Pancreas (tissue), 10 donors: ENCODE measurements at regions not wholly inside any gene's neighbourhood (a gene's known extent, or its start where the extent isn't known, plus 50 kb on each side); places are given as distances from the start of the nearest gene placed in this dataset.
A peak's percentile ranks its signal among the peaks of the same experiment; 100 is the strongest.

Experiments
- ATAC-seq, 4 donors: fragments of 200-7000 bp; cut with Tn5 transposase; one replicate each; pipeline versions ENCODE4 v1.8.0 to v1.9.1; 2020; ENCODE audit warnings: mild to moderate bottlenecking in 4 of 4, moderate library complexity in 4 of 4
- DNase-seq, 6 donors: peaks; one replicate each; pipeline ENCODE4 v3.0.0-alpha.2; 2020
- FAIRE-seq: peaks from 2 replicates; lab custom pipeline; 2012; peaks lifted over from hg19 to GRCh38; lab: Jason Lieb, UNC
- H3K27ac ChIP-seq, 4 donors: fragments of 200-600 bp; sonication (generic); 1 replicate in 3 of 4; 2 replicates in 1 of 4; pipeline versions ENCODE4 v1.5.0 to v1.8.0; 2020
- H3K27me3 ChIP-seq, 4 donors: fragments of 200-600 bp; one replicate each; pipeline ENCODE4 v1.8.0; 2021
- H3K36me3 ChIP-seq, 3 donors: fragments of 200-600 bp; sonication (generic) in 1 of 3; one replicate each; pipeline versions ENCODE4 v1.5.0 to v1.8.0; 2020 to 2021
- H3K4me1 ChIP-seq, 3 donors: fragments of 200-600 bp; one replicate each; pipeline ENCODE4 v1.8.0; 2021
- H3K4me3 ChIP-seq, 4 donors: fragments of 200-600 bp; sonication (generic) in 2 of 4; one replicate each; pipeline versions ENCODE4 v1.5.0 to v1.8.0; 2020 to 2021
- H3K9me3 ChIP-seq, 4 donors: fragments of 200-600 bp; one replicate each; pipeline ENCODE4 v1.8.0; 2021
- WGBS, 2 donors: extraction: QIAGEN DNeasy Blood & Tissue Kit; methylation state at CpG; one replicate each; pipeline ENCODE4 v1.1.7; 2013; 5-methylcytosine and 5-hydroxymethylcytosine counted together
- intact Hi-C, 3 donors: fragments of 100-400 bp; cut with DNase I; formaldehyde crosslinking; loops; one replicate each; pipeline versions ENCODE4 v1.11.1 to v1.14.2; 2022
- TF ChIP-seq, protein P1 (sequence below), 4 donors: fragments of 200-600 bp; sonication (generic) in 3 of 4; IDR thresholded peaks; one replicate each; pipeline versions ENCODE4 v1.5.0 to v1.8.0; 2021; ENCODE audit warnings: antibody characterized with exemption in 4 of 4
- donor health status: healthy with polysubstance abuse.
- donor health status: DM: no; HTN: no; CAD: no; lungs with moderate emphysema.
- donor health status: DM: no; HTN: no; CAD: no.
- donor health status: control.
- donor health status: control.
- donor health status: Bipolar disorder and iron deficiency.
- donor health status: DM: yes; HTN: yes; CAD: no.
- donor health status: DM: no; HTN: no; CAD: no.
- donor health status: DM: no; HTN: no; CAD: no.
- donor health status: DM: yes; HTN: yes; CAD: no.

DNA sequence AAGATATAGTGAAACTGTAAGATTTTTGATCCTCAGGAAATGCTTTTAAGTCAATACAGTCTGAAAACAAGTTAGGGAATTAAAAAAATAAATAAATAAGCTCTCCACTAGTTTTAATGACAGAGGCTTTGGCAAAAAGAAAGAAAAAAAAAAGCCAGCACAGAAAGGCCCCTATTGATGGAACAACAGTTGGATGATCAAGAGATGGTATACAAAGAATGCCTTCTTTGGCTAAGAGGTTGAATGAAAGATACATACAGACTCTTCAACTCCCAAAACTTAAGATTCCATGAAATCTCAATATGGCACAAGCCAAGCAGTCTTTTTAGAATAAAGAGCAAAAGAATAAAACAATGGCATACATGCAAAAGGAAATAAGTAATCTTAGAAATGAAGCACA lies 64.0 kb upstream of the GALNT5 start:
- FAIRE-seq = no peak
- Histone ChIP-seq H3K9me3 (no peaks in the 10 kb centered on the region), H3K36me3 (no peaks in the 10 kb centered on the region), H3K27me3 (peaks cover 0 to 7% (median 2%) of the 10 kb centered on the region in 4 donors), H3K4me1 (no peaks in the 10 kb centered on the region), H3K4me3 (no peak overlapping the region), H3K27ac (no peak overlapping the region)
- DNase-seq = no peak
- ATAC-seq = no peak
- intact Hi-C loops = no loop called here
- TF ChIP-seq, protein P1, sequence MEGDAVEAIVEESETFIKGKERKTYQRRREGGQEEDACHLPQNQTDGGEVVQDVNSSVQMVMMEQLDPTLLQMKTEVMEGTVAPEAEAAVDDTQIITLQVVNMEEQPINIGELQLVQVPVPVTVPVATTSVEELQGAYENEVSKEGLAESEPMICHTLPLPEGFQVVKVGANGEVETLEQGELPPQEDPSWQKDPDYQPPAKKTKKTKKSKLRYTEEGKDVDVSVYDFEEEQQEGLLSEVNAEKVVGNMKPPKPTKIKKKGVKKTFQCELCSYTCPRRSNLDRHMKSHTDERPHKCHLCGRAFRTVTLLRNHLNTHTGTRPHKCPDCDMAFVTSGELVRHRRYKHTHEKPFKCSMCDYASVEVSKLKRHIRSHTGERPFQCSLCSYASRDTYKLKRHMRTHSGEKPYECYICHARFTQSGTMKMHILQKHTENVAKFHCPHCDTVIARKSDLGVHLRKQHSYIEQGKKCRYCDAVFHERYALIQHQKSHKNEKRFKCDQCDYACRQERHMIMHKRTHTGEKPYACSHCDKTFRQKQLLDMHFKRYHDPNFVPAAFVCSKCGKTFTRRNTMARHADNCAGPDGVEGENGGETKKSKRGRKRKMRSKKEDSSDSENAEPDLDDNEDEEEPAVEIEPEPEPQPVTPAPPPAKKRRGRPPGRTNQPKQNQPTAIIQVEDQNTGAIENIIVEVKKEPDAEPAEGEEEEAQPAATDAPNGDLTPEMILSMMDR (IDR thresholded peaks at IDR 0.05) = no peak

DNA sequence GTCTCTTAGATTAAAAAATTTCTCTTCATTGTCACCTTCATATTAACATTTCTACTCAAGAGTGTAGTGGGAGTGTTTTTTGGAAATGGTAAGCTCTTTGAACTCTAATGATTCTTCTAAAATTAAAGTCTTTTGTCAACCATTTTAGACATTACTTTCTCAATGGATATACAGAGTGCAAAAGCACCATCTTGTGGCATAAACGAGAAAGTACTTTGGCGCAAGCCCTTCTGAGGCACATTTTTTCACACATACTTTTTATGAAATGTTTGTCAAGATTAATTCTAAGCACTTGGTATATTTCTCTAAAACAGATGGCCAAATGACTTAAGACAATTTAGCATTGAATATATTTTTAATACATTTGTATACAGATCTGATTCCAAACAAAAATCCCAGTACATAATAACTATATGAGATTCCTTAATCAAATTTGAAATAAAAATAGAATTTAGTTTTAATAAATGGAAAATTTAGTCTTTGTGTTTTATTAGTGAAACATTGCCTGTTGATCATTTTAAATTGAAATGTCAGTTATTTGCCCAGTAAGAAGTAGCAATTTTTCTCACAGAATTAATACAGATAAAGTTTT lies 63.3 kb upstream of the GALNT5 start:
- no peaks in the 10 kb centered on the region for H3K9me3 ChIP-seq
- 1 to 2% methylated on average over 2 of the region's 2 CpGs for WGBS, 2 donors
- peak; percentile 96 for FAIRE-seq

DNA sequence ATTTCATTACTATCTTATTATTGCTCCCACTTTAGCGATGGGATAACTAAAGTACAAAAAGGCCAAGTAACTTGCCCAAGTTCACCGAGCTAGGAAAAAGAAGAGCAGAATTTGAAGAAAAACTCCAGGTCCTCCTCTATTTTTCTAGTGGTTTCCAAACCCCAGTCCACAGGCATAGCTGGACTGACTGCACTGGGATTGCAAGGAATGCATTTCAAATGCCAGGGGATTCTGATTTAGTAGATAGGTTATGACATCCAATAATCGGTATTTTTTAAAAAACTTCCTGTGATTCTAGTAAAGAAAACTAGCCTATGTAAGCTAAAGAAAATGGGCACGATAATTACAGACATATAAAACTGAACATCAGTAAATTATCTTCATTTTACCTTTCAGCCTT lies 62.7 kb upstream of the GALNT5 start:
- H3K9me3 ChIP-seq = no peaks in the 10 kb centered on the region
- H3K4me1 ChIP-seq = no peaks in the 10 kb centered on the region
- no peak overlapping the region for H3K27ac ChIP-seq
- FAIRE-seq = no peak
- 51 to 64% methylated on average over 4 of the region's 4 CpGs for WGBS, 2 donors
- H3K4me3 ChIP-seq = no peak overlapping the region
- no peaks in the 10 kb centered on the region for H3K36me3 ChIP-seq
- intact Hi-C loops = no loop called here
- no peak for DNase-seq
- ATAC-seq = no peak
- peaks cover 0 to 7% (median 2%) of the 10 kb centered on the region in 4 donors for H3K27me3 ChIP-seq
- TF ChIP-seq, protein P1 (IDR thresholded peaks at IDR 0.05) = no peak

More for the DNA sequence above, 63.3 kb upstream of the GALNT5 start:
- DNase-seq = peak in 1 of 6 donors; percentile 34
- intact Hi-C loops = no loop called here
- Histone ChIP-seq H3K36me3 (no peaks in the 10 kb centered on the region), H3K27me3 (peaks cover 0 to 7% (median 2%) of the 10 kb centered on the region in 4 donors), H3K27ac (no peak overlapping the region), H3K4me3 (no peak overlapping the region), H3K4me1 (no peaks in the 10 kb centered on the region)
- TF ChIP-seq, protein P1 (IDR thresholded peaks at IDR 0.05) = peak in 3 of 4 donors; percentile 43 to 54 (median 50)
- peak in 3 of 4 donors; percentile 71 to 80 (median 80) for ATAC-seq

DNA sequence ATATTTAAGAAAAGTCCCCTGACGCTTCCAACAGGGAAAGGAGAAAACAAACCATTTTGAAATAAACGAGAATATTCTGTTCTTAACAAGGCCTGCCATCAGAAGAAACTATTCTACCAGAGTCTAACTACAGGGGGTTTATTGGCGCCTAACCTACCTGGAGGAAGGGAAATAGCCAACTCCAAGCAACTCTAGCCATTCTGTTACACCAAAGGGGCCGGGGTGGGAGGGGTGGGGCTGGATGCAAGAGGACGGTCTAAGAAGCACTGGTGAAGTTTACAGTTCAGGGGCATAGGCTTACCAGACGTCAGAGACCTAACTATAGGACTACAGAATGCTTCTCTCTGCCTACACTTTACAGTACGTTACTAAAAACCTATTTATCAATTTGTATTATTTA lies 60.5 kb upstream of the GALNT5 start:
- no peaks in the 10 kb centered on the region for H3K9me3 ChIP-seq
- no peaks in the 10 kb centered on the region for H3K36me3 ChIP-seq
- no peak overlapping the region for H3K4me3 ChIP-seq
- no peak for DNase-seq
- FAIRE-seq = no peak
- 62 to 68% methylated on average over 7 of the region's 7 CpGs for WGBS, 2 donors
- intact Hi-C loops = no loop called here
- no peak for ATAC-seq
- TF ChIP-seq, protein P1 (IDR thresholded peaks at IDR 0.05) = no peak
- H3K27ac ChIP-seq = no peak overlapping the region
- H3K4me1 ChIP-seq = no peaks in the 10 kb centered on the region
- H3K27me3 ChIP-seq = peaks cover 0 to 7% (median 2%) of the 10 kb centered on the region in 4 donors

DNA sequence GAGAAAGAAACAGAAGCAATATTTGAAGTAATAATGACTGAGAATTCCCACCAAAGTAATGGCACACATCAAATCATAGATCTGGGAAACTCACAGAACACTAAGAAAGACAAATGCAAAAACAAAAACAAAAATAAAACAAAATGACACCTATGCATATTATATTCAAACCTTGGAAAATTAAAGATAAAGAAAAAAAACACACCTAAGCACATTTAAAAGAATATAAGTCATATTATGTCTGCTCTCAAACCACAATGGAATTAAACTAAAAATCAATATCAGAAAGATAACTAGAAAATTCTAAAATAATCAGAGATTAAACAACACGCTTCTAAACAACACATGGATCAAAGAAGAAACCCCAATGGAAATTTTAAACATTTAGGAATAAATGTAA lies 59.7 kb upstream of the GALNT5 start:
- TF ChIP-seq, protein P1 (IDR thresholded peaks at IDR 0.05) = no peak
- 45 to 56% methylated on average over 1 of the region's 1 CpG for WGBS, 2 donors
- Histone ChIP-seq H3K36me3 (no peaks in the 10 kb centered on the region), H3K27me3 (peaks cover 0 to 7% (median 2%) of the 10 kb centered on the region in 4 donors), H3K27ac (no peak overlapping the region), H3K4me3 (no peak overlapping the region), H3K4me1 (no peaks in the 10 kb centered on the region), H3K9me3 (no peaks in the 10 kb centered on the region)
- no peak for DNase-seq
- intact Hi-C loops = no loop called here
- FAIRE-seq = no peak
- no peak for ATAC-seq
